Stimulated activated CD4-positive, alpha-beta T cell treated with anti-CD3 and anti-CD28 coated beads, Interleukin-1b, Interleukin-23, amount 100 ng/mL, for 4 hours (primary cell): ENCODE measurements at regions not wholly inside any gene's neighbourhood (a gene's known extent, or its start where the extent isn't known, plus 50 kb on each side); places are given as distances from the start of the nearest gene placed in this dataset.
"Not testable (repeated sequence)": the region's sequence is repeated elsewhere in the genome, so short reads cannot be mapped to it uniquely, and the experiment has no call there.

ENCODE experiments used
- DNase-seq, 2 donors: peaks; one replicate each; pipeline ENCODE4 v3.0.0-alpha.2; 2020; ENCODE audit warnings: low read depth in 2 of 2

GRCh38 chr18:73118121-73118816 lies 250.5 kb upstream of the NETO1 start:
- no peak for DNase-seq

- DNase-seq, result no peak
These were observed 242.5 kb upstream of the NETO1 start for GRCh38 chr18:73110307-73110706.

- no peak for DNase-seq
These were observed 234.2 kb upstream of the NETO1 start for GRCh38 chr18:73101977-73102376.

GRCh38 chr18:73101491-73101890 lies 233.7 kb upstream of the NETO1 start:
- not testable (repeated sequence) for DNase-seq

- DNase-seq, result no peak
These were observed 232.0 kb upstream of the NETO1 start for GRCh38 chr18:73099759-73100158.

GRCh38 chr18:73093687-73094250 lies 226.0 kb upstream of the NETO1 start:
- no peak for DNase-seq

GRCh38 chr18:73088445-73088844 lies 220.7 kb upstream of the NETO1 start:
- no peak for DNase-seq

- no peak for DNase-seq
These were observed 219.6 kb upstream of the NETO1 start for GRCh38 chr18:73087282-73087977.

GRCh38 chr18:73079920-73080319 lies 212.1 kb upstream of the NETO1 start:
- DNase-seq, result no peak

- DNase-seq, result no peak
These were observed 193.0 kb upstream of the NETO1 start for GRCh38 chr18:73060666-73061288.

- DNase-seq, result no peak
These were observed 191.5 kb upstream of the NETO1 start for GRCh38 chr18:73059280-73059679.

GRCh38 chr18:73047688-73048087 lies 179.9 kb upstream of the NETO1 start:
- no peak for DNase-seq

GRCh38 chr18:73045037-73045436 lies 177.2 kb upstream of the NETO1 start:
- no peak for DNase-seq

GRCh38 chr18:73043611-73044010 lies 175.8 kb upstream of the NETO1 start:
- no peak for DNase-seq

- DNase-seq, result no peak
These were observed 175.4 kb upstream of the NETO1 start for GRCh38 chr18:73043211-73043610.

GRCh38 chr18:73040247-73040646 lies 172.5 kb upstream of the NETO1 start:
- DNase-seq, result no peak

GRCh38 chr18:73038336-73038735 lies 170.5 kb upstream of the NETO1 start:
- no peak for DNase-seq

- DNase-seq, result no peak
These were observed 156.2 kb upstream of the NETO1 start for GRCh38 chr18:73023975-73024374.

GRCh38 chr18:73009691-73010090 lies 141.9 kb upstream of the NETO1 start:
- DNase-seq, result no peak

- DNase-seq, result no peak
These were observed 140.1 kb upstream of the NETO1 start for GRCh38 chr18:73007915-73008308.

- no peak for DNase-seq
These were observed 139.6 kb upstream of the NETO1 start for GRCh38 chr18:73007195-73007914.

- DNase-seq, result no peak
These were observed 138.5 kb upstream of the NETO1 start for GRCh38 chr18:73006331-73006730.
